Activated T-cell treated with anti-CD3 and anti-CD28 coated beads for 48 hours (primary cell): ENCODE measurements at regions not wholly inside any gene's neighbourhood (a gene's known extent, or its start where the extent isn't known, plus 50 kb on each side); places are given as distances from the start of the nearest gene placed in this dataset.
"Not testable (repeated sequence)": the region's sequence is repeated elsewhere in the genome, so short reads cannot be mapped to it uniquely, and the experiment has no call there.

ENCODE experiments used
- DNase-seq: peaks from one replicate; pipeline ENCODE4 v3.0.0-alpha.2; 2020; ENCODE audit warnings: low read depth

- DNase-seq = no peak
Measured at GRCh38 chr22:46040471-46041465, 63.8 kb upstream of the WNT7B start.

GRCh38 chr22:46041642-46042041, 64.7 kb upstream of the WNT7B start:
- DNase-seq = no peak

- no peak for DNase-seq
Measured at GRCh38 chr22:46042786-46043185, 65.8 kb upstream of the WNT7B start.

DNA sequence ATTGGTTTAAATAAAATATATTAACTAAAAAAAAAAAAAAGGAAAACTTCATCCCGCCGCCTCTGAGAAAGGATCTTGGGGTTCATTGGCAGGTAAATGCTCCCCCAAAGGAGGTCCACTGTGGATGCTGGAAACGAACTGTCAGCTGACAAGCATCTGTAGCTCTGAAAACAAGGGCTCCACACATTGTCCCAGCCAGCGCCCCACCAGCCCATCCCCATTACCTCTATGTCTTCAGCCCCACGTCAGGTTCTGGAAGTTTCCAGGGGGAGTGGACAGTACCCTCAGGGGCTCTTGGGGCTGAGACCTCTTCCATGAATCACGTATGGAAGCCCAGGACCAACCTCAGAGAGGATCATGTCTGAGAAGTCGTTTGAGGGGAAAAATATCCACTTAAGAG, 66.4 kb upstream of the WNT7B start:
- DNase-seq = no peak

- no peak for DNase-seq
Measured at GRCh38 chr22:46043816-46044620, 67.1 kb upstream of the WNT7B start.

GRCh38 chr22:46044621-46045458, 67.9 kb upstream of the WNT7B start:
- DNase-seq = no peak

- DNase-seq = no peak
Measured at GRCh38 chr22:46045459-46046298, 68.7 kb upstream of the WNT7B start.

DNA sequence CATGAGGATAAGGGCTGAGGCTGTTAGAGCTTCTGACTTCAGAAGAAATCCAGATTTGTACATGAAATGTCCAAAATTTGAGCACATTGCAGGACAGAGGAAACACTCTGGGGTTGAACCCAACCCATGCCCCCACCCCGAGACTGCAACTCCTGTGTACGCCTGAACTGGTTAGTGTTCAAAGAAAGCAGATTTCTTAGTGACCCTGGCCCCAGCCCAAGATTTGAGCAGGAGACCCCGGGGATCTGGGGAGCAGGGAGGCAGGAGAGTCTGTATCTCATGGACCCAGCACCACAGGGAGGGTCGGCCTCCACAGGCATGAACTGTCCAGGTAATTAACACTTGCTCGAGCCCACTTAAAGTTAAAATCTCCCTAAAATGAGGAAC, 69.3 kb upstream of the WNT7B start:
- no peak for DNase-seq

GRCh38 chr22:46047226-46047625, 70.3 kb upstream of the WNT7B start:
- DNase-seq = no peak

- no peak for DNase-seq
Measured at GRCh38 chr22:46047841-46048595, 71.1 kb upstream of the WNT7B start.

DNA sequence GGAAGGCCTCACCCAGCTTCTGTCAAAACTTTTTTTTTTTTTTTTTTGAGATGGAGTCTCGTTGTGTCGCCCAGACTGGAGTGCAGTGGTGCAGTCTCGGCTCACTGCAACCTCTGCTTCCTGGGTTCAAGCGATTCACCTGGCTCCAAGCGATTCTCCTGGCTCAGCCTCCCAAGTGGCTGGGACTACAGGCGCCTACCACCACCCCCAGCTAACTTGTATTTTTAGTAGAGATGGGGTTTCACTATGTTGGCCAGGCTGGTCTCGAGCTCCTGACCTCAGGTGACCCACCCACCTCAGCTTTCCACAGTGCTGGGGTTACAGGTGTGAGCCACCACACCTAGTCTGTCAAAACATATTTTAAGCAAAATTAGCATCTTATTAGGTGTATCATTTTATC, 71.7 kb upstream of the WNT7B start:
- DNase-seq = not testable (repeated sequence)

GRCh38 chr22:46049726-46050450, 72.9 kb upstream of the WNT7B start:
- DNase-seq = no peak

DNA sequence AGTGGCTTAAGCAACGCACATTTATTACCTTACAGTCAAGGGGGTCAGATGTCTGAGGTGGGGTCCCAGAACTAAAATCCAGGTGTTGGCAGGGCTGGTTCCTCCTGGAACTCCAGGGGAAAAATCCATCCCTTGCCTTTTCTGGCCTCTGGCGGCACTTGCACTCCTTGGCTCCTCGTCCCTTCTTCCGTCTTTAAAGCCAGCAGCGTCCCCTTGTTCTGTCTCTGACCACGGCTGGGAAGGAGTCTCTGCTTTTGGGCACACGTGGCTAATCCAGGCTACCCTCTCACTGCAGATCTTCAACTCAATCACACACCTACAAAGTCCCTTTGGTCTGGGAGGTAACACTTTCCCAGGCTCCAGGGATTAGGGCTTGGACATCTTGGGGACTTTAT, 73.5 kb upstream of the WNT7B start:
- DNase-seq = no peak

DNA sequence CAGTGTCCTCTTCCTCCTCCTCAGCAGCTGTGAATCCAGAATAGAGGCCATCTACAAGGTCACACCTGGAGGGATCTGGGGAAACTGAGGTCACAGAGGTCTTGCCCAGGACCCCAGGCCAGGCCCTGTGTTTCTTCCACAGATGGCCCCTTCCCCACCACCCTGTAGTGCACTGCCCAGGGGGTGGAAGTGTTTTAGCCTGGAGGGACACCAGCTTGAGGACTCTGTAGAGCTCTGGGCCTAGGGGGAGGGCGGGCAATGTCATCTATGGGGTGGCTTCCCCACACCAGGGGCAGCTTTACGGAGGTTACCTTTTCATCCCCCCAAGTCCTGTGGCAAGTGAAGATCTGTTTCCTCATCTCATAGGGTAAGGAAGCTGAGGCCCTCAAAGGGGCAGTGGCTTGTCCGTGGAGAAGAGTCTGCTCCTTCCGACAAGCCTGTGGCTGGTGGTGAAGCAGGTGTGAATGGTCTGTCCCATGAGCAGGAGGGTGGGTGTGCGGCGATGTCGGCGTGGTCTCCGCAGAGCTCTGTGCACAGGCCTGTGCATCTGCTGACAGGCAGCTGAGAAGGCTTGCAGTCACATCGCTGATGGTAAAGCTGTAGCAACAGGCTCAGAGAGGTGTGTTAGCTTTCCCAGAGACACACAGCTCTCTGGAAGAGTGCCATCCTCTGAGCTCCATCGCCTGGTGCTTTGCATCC, 74.1 kb upstream of the WNT7B start:
- no peak for DNase-seq

GRCh38 chr22:46051646-46052045, 74.7 kb upstream of the WNT7B start:
- no peak for DNase-seq

DNA sequence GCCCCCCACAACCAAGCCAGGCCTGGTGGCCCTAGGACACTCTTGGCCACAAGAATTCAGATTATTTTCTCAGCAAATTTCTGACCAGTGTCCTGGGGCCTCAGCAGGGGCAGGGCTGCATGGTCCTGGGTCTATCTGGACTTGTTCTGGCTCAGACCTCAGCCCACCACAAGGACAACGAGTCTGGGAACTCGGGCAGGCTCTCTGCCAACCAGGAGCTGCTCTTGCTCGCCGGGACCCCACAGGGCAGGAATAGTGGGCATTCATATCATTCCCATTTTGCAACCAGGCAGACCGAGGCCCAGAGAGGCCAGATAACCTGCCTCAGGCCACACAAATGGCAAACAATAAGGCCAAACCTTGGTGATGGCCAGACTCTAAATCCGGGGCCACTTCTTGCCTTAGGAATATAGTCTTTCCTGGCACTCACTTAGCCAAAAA, 75.4 kb upstream of the WNT7B start:
- DNase-seq = no peak

GRCh38 chr22:46052801-46053562, 76.0 kb upstream of the WNT7B start:
- DNase-seq = no peak

GRCh38 chr22:46053563-46054090, 76.7 kb upstream of the WNT7B start:
- peak; percentile 49 for DNase-seq
